Fibroblast of upper back skin (primary cell): ENCODE measurements at regions not wholly inside any gene's neighbourhood (a gene's known extent, or its start where the extent isn't known, plus 50 kb on each side); places are given as distances from the start of the nearest gene placed in this dataset.

Source experiments
- DNase-seq: peaks from one replicate; pipeline ENCODE4 v3.0.0-alpha.2; 2013

GRCh38 chr3:7793786-7794185 is 707.8 kb upstream of the LMCD1 start:
- no peak for DNase-seq

GRCh38 chr3:7798276-7798675 is 703.3 kb upstream of the LMCD1 start:
- DNase-seq: no peak

GRCh38 chr3:7800006-7800780 is 701.4 kb upstream of the LMCD1 start:
- peak; percentile 0 for DNase-seq

- no peak for DNase-seq
These were observed 689.1 kb upstream of the LMCD1 start for GRCh38 chr3:7812490-7812889.

GRCh38 chr3:7813365-7813764 is 688.3 kb upstream of the LMCD1 start:
- no peak for DNase-seq

- DNase-seq: no peak
These were observed 684.4 kb upstream of the LMCD1 start for GRCh38 chr3:7817239-7817638.

- no peak for DNase-seq
These were observed 680.7 kb upstream of the LMCD1 start for GRCh38 chr3:7820969-7821368.

- no peak for DNase-seq
These were observed 679.8 kb upstream of the LMCD1 start for GRCh38 chr3:7821858-7822257.

- DNase-seq: no peak
These were observed 660.2 kb upstream of the LMCD1 start for GRCh38 chr3:7841451-7841850.

GRCh38 chr3:7843441-7843840 is 658.2 kb upstream of the LMCD1 start:
- no peak for DNase-seq

GRCh38 chr3:7847021-7847420 is 654.6 kb upstream of the LMCD1 start:
- DNase-seq: no peak

GRCh38 chr3:7847521-7847920 is 654.1 kb upstream of the LMCD1 start:
- no peak for DNase-seq

- DNase-seq: no peak
These were observed 647.4 kb upstream of the LMCD1 start for GRCh38 chr3:7854266-7854665.

GRCh38 chr3:7854721-7855120 is 646.9 kb upstream of the LMCD1 start:
- no peak for DNase-seq

- DNase-seq: no peak
These were observed 636.0 kb upstream of the LMCD1 start for GRCh38 chr3:7865611-7866010.

- DNase-seq: no peak
These were observed 634.0 kb upstream of the LMCD1 start for GRCh38 chr3:7867587-7867986.

GRCh38 chr3:7871003-7871560 is 630.5 kb upstream of the LMCD1 start:
- DNase-seq: no peak

- DNase-seq: no peak
These were observed 627.5 kb upstream of the LMCD1 start for GRCh38 chr3:7874116-7874515.

GRCh38 chr3:7875925-7876324 is 625.7 kb upstream of the LMCD1 start:
- DNase-seq: peak; percentile 2

- no peak for DNase-seq
These were observed 624.8 kb upstream of the LMCD1 start for GRCh38 chr3:7876741-7877297.

- DNase-seq: no peak
These were observed 624.3 kb upstream of the LMCD1 start for GRCh38 chr3:7877312-7877711.

GRCh38 chr3:7879572-7879971 is 622.1 kb upstream of the LMCD1 start:
- no peak for DNase-seq

GRCh38 chr3:7881946-7882345 is 619.7 kb upstream of the LMCD1 start:
- no peak for DNase-seq

GRCh38 chr3:7897655-7898054 is 604.0 kb upstream of the LMCD1 start:
- DNase-seq: no peak

- DNase-seq: no peak
These were observed 588.3 kb upstream of the LMCD1 start for GRCh38 chr3:7913283-7913682.
